Skin epidermis (tissue), 12 donors: ENCODE measurements at regions not wholly inside any gene's neighbourhood (a gene's known extent, or its start where the extent isn't known, plus 50 kb on each side); places are given as distances from the start of the nearest gene placed in this dataset.

Experiments
- H3K27ac ChIP-seq, 21 experiments: fragments of 200-600 bp; sonication (generic) in 11 of 21; one replicate each; pipeline ENCODE4 v1.5.0; 2020; ENCODE audit warnings: mild to moderate bottlenecking in 3 of 21, inconsistent platforms in 2 of 21, moderate library complexity in 2 of 21
- H3K4me3 ChIP-seq, 7 experiments: fragments of 200-600 bp; sonication (generic) in 2 of 7; one replicate each; pipeline ENCODE4 v1.5.0; 2020; ENCODE audit warnings: inconsistent platforms in 2 of 7, mild to moderate bottlenecking in 2 of 7, moderate library complexity in 1 of 7

DNA sequence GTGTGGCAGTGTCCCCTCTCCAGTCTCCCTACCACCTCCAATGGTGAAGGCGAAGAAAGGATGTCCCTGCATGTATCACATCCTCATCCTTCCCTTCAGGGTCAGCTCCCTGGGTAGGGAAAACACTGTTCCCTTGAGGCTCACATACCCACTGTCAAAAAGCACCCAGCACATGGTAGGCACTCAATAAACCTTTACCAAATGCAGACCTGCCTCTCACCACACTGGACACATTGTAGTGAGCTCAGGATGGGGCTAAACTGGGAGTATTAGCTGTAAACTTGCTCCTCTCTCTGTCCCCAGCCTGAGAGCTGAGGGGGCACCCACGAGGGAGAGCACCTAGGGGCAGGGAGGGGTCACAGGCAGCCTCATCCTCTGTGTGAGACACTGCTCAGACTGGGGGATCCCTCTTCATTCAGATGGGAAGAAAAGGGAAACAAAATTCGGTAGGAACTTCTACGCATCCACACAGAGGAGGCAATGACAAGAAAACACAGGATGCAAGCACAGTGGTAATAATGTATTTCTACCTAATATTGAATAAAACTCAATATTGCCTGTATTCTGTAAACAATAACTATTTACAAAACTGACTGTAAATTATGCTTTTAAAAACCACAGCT is 101.6 kb upstream of the TOP3B start:
- Histone ChIP-seq H3K27ac (no peak overlapping the region), H3K4me3 (no peak overlapping the region)

DNA sequence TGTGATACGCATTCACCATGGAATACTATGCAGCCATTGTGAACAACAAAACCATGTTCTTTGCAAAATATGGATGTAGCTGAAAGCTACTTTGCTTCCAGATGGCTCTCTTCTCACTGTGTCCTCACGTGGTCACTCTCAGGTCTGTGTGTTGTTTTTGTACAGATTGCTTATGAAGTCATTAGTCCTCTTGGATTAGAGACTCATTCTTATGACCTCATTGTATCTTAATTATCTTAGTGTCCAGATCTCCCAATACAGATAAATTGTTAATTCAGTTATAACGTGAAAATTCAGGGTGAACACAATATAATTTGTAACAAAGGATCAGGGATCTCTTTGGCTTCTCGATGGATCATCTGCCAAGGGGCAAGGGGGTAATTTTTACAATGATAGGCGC is 100.4 kb upstream of the TOP3B start:
- H3K4me3 ChIP-seq: no peak overlapping the region
- H3K27ac ChIP-seq: no peak overlapping the region

DNA sequence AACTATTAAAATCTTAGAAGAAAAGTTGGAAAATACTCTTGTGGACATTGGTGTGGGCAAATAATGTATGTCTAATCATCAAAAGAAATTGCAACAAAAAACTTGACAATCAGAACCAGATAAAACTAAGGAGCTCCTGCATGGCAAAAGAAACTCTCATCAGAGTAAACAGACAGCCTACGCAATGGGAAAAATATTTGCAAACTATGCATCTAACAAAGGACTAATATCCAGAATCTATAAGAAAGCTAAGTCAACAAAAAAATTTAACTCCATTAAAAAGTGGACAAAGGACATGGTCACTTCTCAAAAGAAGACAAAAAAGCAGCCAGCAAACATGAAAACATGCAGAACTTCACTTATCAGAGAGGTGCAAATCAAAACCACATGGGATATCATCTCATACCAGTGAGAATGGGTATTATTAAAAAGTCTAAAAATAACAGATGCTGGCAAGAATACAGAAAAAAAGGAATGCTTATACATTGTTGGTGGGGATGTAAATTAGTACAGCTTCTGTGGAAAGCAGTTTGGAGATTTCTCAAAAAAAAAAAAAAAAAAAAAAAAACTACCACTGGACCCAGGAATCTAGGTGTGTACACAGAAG is 99.7 kb upstream of the TOP3B start:
- H3K4me3 ChIP-seq: no peak overlapping the region
- no peak overlapping the region for H3K27ac ChIP-seq

DNA sequence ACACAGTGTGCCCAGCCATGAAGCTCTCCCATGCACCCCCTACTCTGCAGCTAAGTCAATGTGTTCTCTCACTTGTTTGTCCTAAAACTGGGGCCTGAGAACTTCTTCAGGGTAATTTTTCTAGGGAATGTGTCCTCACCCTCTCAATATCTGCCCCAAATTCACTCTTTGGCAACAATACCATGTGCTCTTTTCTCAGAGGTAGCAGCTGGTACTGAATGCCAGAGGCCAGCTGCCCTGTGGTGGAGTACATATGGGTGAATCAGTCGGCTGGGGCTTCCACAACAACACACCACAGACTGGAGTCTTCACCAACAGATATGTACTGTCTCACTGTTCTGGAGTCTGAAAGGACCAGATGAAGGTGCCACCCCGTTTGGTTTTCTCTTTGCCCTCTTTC is 97.7 kb upstream of the TOP3B start:
- no peak overlapping the region for H3K27ac ChIP-seq
- H3K4me3 ChIP-seq: no peak overlapping the region

DNA sequence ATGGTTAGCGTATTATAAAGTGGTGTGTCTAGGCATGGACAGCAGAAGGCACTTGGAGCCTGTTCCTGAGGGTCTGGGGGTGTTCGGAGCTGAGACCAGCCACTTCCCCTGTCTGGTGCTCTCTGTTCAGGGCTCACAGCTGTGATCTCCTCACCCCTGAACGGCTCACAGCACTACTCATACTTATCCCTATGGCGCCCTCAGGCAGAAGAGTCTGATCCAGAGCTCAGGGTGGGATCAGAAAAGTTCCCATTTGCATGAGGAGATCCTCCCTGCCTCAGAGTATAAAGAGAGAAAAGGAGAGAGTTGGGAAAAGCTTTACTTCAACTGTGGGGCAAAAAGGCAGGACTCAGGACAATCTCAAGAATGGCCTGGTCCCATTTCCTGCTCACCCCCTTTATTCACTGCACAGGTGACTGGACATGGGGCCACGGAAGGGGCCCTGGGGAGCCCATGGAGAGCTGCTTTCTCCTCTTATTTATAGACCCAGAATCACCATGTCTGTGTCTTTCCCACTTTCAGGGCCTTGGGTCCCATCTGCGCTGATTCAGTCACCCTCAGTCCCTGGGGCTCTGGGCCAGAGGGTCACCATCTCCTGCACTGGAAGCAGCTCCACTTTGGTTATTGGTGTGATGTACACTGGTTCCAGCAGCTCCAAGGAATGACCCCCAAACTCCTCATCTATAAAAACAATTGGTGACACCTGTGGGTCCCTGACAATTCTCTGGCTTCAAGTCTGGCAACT is 97.0 kb upstream of the TOP3B start:
- H3K27ac ChIP-seq: no peak overlapping the region
- H3K4me3 ChIP-seq: no peak overlapping the region

DNA sequence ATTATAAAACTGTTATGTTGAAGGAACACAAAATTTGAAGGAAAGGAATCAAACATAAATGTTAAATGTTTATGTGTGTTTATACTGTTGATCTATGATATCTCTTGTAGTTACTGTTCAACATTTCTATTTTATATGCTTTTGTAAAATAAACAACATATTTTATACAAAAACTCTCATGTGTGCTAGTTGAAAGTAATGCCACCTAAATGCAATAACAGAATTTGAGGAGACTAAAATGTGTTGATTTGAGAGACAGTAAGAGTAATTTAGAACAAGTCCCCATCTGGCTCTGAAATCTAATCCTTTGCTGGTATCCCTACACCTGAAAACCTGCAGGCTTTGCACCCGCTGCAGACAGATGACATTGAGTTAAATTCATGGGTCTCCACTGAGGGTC is 95.7 kb upstream of the TOP3B start:
- H3K27ac ChIP-seq: no peak overlapping the region
- no peak overlapping the region for H3K4me3 ChIP-seq

DNA sequence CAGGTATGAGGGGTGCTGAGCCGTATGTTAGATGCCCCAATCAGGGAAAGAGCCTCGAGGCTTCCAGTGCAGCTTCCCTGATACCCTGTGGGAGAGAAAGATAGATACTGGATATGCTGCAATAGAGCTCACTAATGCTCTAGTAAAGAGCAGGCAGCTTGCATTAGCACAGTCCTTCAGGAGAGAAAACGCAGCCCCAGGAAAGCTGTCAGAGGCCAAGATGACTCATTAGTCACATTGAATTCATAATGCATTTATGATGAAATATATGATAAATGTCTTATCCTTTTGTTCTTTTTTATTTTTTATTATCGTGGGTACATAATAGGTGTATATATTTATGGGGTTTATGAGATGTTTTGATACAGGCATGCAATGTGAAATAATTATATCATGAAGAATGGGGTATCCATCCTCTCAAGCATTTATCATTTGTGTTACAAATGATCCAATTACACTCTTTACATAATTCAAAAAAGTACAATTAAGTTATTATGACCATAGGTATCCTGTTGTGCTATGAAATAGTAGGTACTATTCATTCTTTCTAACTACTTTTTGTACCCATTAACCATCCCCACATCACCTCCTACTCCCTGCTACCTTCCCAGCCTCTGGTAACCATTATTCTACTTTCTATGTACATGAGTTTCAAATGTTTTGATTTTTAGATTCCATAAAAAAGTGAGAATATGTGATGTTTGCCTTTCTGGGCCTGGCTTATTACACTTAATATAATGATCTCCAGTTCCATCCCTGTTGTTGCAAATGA is 94.5 kb upstream of the TOP3B start:
- no peak overlapping the region for H3K4me3 ChIP-seq
- no peak overlapping the region for H3K27ac ChIP-seq

DNA sequence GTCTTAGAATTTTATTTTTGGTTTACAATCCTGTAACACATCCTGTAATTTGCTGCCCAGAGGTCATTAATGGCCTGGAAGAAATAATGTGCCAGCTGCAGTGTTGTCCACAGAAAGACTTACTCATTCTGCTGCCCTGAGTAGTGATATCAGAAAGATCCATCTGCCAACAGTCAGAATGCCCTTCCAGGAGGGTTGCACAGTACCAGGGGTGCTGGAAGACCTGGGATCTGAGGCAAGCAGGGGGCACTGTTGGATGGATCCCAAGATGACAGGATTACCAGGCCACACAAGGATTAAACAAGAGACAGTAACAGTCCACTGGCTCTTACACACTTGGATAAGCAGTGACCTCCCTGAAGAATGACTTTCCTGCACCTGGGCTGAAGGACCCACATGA is 93.8 kb upstream of the TOP3B start:
- H3K4me3 ChIP-seq: no peak overlapping the region
- H3K27ac ChIP-seq: no peak overlapping the region

DNA sequence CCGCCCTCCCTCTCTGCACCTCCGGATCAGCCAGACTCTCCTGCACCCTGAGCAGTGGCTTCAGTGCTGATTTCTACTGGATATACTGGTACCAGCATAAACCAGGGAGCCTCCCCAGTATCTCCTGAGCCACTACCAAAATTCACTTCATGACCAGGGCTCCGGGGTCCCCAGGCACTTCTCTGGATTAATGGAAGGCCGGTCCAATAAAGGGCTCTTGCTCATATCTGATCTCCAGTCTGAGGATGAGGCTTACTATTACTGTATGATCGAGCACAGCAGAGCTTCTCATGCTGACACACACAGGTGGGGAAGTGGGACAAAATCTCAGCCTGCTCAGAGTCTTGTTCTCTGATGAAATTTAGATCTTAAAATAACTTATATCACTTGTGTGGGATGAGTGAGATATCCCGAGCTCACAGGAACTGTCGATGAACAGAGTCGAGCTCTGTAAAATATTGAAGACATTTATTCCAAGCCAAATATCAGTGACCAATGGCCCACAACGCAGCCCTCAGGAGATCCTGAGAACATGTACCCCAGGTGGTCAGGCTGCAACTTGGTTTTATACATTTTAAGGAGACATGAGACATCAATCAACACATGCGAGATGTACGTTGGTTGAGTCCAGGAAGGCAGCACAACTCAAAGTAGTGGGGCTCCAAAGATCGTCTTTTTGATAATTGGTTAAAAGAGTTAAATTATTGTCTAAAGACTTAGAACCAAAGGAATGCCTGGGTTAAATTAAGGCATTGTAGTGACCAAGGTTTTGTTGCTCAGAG is 93.0 kb upstream of the TOP3B start:
- Histone ChIP-seq H3K27ac (no peak overlapping the region), H3K4me3 (no peak overlapping the region)

DNA sequence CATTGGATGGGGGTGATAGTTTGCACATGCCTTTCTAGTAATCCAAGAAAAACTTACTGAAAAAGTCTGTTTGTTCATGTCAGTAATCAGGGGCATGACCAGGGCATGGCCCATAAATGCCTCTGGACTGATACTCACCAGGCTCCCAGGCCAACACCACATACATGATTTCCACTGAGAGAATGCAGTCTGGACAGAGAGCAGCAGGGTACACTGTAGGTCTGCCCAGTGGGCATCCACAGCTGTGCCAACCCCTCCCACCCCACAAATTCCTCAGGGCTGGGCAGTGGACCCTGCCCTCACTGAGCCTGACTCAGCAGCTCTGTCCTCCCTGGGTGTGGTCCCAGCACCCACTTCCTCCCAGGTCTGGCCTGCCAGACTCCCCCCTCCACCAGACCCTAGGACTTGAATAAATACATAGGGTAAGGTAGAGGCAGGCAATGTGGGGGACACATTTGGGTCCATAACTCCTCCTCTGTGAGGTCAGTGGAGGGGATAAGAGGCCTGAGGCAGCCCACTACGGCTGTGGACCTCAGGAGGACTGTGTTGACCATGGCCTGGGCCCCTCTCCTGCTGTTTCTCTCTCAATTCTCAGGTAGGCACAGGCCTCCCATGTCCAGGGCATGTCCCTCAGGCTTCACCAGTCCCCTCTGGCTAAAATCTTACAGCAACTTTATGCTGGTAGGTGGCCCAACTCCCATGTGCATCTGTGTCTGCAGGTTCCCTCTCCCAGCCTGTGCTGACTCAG is 92.2 kb upstream of the TOP3B start:
- Histone ChIP-seq H3K27ac (no peak overlapping the region), H3K4me3 (no peak overlapping the region)

DNA sequence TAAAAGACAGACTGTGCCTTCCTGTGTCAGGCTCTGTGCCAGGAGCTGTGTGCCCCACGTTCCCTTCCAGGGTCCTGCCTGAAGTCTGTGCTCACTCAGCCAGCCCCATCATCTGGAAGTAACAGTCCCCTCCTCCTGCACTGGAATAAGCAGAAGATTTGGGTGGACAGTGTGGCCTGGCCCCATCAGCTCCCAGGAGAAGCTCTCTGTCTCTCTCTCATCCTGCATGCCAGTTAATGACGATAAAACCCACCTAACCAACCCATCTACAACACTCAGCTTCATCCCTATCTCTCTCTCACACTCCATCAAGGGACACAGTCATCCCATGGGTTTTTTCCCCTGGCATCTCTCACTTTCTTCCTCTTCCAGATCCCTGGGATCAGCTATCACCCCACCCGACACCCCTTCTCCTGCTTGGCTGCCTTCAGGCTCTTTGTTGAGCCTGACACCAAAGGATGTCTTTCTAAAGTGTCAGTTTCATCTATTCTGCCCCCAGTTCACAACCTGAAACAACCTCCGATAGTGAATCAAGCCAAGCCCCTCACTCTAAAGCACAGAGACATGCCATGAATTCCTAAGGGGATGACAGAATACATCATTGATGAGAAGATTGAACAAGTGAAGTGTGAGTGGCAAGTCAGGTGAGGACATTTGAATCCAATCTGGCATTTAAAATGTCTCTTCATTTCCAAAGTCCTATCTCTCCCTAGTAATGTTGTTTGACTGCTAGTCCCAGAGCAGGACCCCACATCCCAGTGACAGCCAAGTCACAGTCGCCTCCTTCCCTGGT is 91.4 kb upstream of the TOP3B start:
- H3K27ac ChIP-seq: no peak overlapping the region
- no peak overlapping the region for H3K4me3 ChIP-seq

DNA sequence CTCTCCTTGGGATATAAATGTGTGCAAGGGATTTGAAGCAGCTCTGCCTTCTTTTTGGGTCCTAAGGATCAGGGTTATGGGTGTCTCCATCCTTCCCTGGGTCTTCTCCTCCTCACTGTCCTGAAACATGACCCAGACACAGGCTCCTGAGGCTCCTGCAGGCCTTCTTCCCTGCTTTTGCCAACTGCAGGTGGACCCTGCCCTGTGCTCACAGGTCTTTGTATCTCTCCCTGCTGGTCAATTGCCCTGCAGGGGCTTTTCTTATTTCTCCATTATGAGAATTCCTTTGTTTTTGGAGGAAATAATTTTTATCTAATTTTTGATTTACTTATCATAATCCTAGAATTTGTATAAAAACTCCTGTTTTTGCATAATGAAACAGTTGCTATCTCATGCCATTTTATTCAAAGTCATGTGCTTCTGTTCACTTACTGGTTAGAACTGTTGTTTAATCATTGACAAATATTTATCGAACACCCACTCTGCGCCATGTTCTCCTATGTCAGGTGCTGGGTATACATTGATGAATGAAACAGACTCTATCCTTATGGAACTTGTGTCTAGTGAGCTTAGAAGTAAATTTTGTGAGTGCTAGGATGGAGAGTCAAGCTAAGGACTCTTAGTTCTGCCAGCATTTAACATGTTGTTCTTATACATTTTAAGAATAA is 89.7 kb upstream of the TOP3B start:
- Histone ChIP-seq H3K27ac (no peak overlapping the region), H3K4me3 (no peak overlapping the region)

DNA sequence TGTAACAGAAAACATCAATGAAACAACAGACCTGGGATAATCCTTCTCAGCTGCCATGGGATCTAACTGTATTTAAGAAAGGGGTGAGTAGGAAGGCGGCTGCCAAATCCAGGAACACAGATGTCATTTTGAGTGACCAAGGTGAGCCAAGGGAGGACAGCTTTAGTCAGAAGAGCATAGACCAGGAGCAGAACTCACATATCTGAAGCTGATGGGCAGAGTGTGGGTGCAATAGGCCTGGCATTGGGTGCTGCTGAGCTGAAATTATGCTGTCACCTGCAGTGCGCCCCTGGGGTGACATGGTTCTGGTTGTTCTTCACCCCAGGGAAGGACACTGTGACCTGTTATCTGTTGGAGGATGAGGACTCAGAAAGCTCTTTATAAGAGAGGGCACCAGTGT is 88.9 kb upstream of the TOP3B start:
- Histone ChIP-seq H3K27ac (no peak overlapping the region), H3K4me3 (no peak overlapping the region)

DNA sequence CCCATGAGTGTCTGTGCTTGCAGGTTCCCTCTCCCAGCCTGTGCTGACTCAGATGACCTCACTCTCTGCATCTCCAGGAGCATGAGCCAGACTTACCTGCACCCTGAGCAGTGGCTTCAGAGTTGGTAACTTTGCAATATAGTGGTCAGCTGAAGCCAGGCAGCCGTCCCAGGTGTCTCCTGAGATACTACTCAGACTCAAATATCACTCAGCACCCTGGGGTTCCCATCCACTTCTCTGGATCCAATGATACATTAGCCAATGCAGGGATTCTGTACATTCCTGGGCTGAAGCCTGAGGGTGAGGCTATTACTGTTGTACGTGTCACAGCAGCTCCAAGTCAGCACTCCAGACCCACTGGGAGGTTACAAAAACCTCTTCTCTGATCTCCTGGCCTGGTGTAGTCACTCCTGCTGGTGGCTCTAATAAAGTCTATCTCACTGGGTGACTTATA is 87.8 kb upstream of the TOP3B start:
- H3K4me3 ChIP-seq: no peak overlapping the region
- H3K27ac ChIP-seq: peak overlapping the region in 1 of 21 experiments; percentile 21

DNA sequence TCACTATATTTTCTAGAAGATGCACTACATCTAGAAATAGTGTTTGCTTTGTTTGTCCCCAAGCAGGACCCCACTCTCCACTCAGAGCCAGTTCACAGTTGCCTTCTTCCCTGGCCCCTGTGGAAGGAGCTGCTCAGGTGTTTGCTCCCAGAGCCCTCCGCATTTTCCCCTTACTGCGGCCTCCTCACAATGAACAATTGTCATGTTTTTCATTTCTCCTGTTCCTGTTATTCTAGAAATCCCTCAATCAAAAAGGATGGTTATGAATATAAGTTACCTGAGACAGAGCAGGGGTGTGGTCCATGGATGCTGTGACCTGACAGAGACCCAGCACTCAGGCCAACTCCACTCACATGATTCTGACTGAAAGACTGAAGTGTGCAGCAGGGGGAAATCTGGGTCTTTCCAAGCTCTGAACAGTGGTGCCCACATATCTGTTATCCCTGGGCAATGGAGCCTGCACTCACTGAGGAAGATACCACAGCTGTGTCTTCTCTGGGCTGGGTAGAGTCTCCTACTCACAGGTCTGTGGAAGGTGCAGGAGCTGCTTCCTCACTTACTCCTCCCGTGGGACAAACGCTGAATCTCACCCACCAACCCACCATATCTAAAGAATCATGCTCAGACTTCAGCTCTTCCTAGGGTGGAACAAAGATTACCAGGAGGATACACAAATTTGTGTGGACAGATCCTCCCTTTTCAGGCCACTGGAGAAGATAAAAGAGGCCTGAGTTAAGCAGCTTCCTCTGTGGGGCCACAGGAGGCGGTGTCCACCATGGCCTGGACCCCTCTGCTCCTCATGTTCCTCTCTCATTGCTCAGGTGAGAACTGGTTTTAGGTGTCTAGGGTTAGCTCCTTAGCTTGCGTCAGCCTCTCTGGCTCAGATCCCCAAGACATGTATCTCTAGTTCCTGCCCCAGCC is 87.1 kb upstream of the TOP3B start:
- peak overlapping the region in 1 of 21 experiments; percentile 21 for H3K27ac ChIP-seq
- no peak overlapping the region for H3K4me3 ChIP-seq

DNA sequence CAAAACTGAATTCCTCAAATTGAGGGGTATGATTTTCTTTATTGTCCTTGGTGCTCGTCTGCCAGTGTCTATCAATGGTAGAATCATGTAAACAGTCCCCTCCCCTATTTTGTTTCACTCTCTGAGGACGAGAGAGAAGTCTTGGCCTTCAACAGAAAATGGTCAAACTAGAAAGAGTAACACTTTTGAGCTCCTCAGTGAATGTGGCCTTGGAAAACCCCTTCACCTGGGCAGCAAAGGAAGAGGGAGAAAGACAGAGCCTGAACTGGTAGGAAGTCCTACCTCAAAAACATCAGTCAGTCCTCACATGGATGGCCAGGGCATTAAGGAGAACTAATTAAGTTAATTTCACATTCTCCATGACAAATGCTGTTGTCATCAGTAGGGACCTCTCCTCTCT is 86.1 kb upstream of the TOP3B start:
- H3K4me3 ChIP-seq: no peak overlapping the region
- no peak overlapping the region for H3K27ac ChIP-seq

DNA sequence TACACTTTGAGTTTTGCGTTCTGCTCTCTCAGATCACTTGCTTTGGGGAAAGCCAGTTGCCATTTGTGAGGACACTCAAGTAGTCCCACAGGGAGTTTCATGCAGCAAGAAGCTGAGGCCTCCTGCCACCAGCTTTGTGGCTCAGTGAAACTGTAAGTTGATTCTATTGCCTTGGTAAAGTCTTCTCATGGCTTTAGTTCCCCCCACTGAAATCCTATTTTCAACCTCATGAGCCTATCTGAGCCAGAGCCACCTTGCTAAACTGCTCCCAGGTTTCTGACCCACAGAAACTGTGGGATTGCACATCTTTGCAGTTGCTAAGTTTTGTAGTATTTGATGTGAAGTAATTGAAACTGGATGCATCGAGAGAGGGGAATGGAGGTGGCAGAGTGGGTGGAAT is 85.4 kb upstream of the TOP3B start:
- no peak overlapping the region for H3K27ac ChIP-seq
- H3K4me3 ChIP-seq: no peak overlapping the region
